K562 (cell line): ENCODE measurements at regions not wholly inside any gene's neighbourhood (a gene's known extent, or its start where the extent isn't known, plus 50 kb on each side); places are given as distances from the start of the nearest gene placed in this dataset.

ENCODE experiments used
- CREBBP ChIP-seq: IDR thresholded peaks from one replicate; pipeline ENCODE4 v1.6.1; 2012; ENCODE audit warnings: low read depth, mild to moderate bottlenecking, control low read depth, inconsistent platforms, low read length
- HSF4 ChIP-seq: fragments of 250-450 bp; sonication (Bioruptor Pico); IDR thresholded peaks from 2 replicates; pipeline ENCODE4 v2.1.2; 2022; ENCODE audit warnings: mild to moderate bottlenecking, moderate library complexity, borderline replicate concordance
- MCM3 ChIP-seq: fragments of 450-650 bp; IDR thresholded peaks from 2 replicates; pipeline ENCODE4 v1.6.1; 2016
- NBN ChIP-seq: fragments of 450-650 bp; IDR thresholded peaks from 2 replicates; pipeline ENCODE4 v1.6.1; 2016; ENCODE audit warnings: low read depth, mild to moderate bottlenecking
- PCBP2 ChIP-seq: fragments of 200-400 bp; formaldehyde crosslinking; IDR thresholded peaks from 2 replicates; pipeline ENCODE4 v1.6.1; 2018; ENCODE audit warnings: low read length, low read depth, mild to moderate bottlenecking, moderate library complexity; ENCODE audit not compliant: poor library complexity, severe bottlenecking
- SETDB1 ChIP-seq: IDR thresholded peaks from one replicate; pipeline ENCODE4 v1.6.1; 2012; ENCODE audit warnings: low read length, control low read depth, inconsistent platforms
- TAL1 ChIP-seq: fragments of 450-650 bp; IDR thresholded peaks from 2 replicates; pipeline ENCODE4 v1.6.1; 2016; ENCODE audit warnings: mild to moderate bottlenecking
- TCF7 ChIP-seq: sonication (generic); IDR thresholded peaks from 2 replicates; pipeline ENCODE4 v1.6.1; 2016; ENCODE audit warnings: antibody characterized with exemption, borderline replicate concordance
- ZNF354B ChIP-seq: fragments of 250-450 bp; sonication (Bioruptor Pico); IDR thresholded peaks from 2 replicates; pipeline ENCODE4 v1.4.0; 2020
- TF ChIP-seq, protein P1 (sequence below), 2 experiments: fragments of 450-650 bp in 1 of 2; IDR thresholded peaks; 2 replicates each; pipeline ENCODE4 v1.6.1; 2011 to 2017; ENCODE audit warnings: low read depth in 2 of 2, antibody characterized with exemption in 1 of 2, borderline replicate concordance in 1 of 2, low read length in 1 of 2, mild to moderate bottlenecking in 1 of 2, mixed read lengths in 1 of 2; ENCODE audit not compliant: control insufficient read depth in 1 of 2
- TF ChIP-seq, protein P2 (sequence below): fragments of 450-650 bp; IDR thresholded peaks from 2 replicates; pipeline ENCODE4 v1.6.1; 2016; ENCODE audit warnings: borderline replicate concordance
- TF ChIP-seq, protein P3 (sequence below): sonication (generic); formaldehyde crosslinking; IDR thresholded peaks from 2 replicates; pipeline ENCODE4 v1.4.0; 2020; ENCODE audit warnings: mild to moderate bottlenecking, missing genetic modification reagents
- TF ChIP-seq, protein P4 (sequence below): fragments of 450-650 bp; formaldehyde crosslinking; IDR thresholded peaks from 2 replicates; pipeline ENCODE4 v1.4.0; 2020; ENCODE audit warnings: mild to moderate bottlenecking, moderate library complexity
- TF ChIP-seq, protein P5 (sequence below): fragments of 450-650 bp; IDR thresholded peaks from 2 replicates; pipeline ENCODE4 v1.7.0; 2016; ENCODE audit warnings: borderline replicate concordance

DNA sequence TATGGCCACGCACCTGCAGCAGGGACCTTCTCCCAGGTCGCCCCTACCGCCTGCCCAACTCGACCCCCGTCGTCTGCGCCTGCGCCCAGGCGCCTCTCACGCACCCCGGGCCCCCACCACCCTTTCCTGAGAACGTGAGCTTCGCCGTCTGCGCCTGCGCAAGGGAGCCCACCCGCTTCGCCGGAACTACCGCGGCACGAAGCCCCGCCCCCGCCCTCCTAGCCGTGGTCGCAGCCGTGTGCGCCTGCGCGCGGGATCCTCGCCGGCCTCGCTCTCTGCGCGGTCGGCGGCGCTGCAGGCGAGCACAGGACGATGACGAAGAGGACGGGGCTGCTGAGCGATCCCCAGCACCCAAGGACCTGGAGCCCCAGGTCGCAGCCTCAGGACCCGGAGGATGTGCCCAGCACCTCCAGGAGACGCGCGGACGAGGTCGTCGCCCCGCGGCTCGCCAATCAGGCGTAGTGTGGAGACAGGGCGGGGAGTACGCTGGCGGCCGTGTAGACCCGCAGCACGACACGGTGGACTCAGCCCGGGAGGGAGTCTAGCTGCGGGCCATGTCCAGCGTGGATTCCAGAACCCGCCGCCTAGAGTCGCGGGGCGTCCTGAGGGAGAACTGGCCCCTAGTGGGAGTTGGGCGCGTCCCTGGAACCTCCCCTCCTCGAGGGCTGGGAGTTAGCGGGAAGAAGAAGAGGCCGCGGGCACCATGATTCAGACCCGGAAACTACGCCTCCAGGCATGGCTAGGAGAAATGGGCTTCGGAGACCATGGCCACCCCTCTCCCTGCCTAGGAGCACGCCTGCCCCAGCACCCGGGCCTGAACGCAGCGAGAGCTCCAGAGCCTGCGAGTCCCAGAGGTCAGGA is 1120.8 kb upstream of the TMEM132C start (continued):
- TF ChIP-seq NBN (no peak), SETDB1 (no peak), TCF7 (no peak), ZNF354B (CRISPR knock-in tag) (no peak), CREBBP (no peak), MCM3 (no peak), HSF4 (CRISPR knock-in tag) (no peak), PCBP2 (no peak), TAL1 (no peak)
- TF ChIP-seq, protein P1, sequence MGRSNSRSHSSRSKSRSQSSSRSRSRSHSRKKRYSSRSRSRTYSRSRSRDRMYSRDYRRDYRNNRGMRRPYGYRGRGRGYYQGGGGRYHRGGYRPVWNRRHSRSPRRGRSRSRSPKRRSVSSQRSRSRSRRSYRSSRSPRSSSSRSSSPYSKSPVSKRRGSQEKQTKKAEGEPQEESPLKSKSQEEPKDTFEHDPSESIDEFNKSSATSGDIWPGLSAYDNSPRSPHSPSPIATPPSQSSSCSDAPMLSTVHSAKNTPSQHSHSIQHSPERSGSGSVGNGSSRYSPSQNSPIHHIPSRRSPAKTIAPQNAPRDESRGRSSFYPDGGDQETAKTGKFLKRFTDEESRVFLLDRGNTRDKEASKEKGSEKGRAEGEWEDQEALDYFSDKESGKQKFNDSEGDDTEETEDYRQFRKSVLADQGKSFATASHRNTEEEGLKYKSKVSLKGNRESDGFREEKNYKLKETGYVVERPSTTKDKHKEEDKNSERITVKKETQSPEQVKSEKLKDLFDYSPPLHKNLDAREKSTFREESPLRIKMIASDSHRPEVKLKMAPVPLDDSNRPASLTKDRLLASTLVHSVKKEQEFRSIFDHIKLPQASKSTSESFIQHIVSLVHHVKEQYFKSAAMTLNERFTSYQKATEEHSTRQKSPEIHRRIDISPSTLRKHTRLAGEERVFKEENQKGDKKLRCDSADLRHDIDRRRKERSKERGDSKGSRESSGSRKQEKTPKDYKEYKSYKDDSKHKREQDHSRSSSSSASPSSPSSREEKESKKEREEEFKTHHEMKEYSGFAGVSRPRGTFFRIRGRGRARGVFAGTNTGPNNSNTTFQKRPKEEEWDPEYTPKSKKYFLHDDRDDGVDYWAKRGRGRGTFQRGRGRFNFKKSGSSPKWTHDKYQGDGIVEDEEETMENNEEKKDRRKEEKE (IDR thresholded peaks at IDR 0.05; ENCODE audit: borderline replicate concordance in 1 of 2, control insufficient read depth in 1 of 2, low read depth in 2 of 2, low read length in 1 of 2) = no peak
- TF ChIP-seq, protein P2, sequence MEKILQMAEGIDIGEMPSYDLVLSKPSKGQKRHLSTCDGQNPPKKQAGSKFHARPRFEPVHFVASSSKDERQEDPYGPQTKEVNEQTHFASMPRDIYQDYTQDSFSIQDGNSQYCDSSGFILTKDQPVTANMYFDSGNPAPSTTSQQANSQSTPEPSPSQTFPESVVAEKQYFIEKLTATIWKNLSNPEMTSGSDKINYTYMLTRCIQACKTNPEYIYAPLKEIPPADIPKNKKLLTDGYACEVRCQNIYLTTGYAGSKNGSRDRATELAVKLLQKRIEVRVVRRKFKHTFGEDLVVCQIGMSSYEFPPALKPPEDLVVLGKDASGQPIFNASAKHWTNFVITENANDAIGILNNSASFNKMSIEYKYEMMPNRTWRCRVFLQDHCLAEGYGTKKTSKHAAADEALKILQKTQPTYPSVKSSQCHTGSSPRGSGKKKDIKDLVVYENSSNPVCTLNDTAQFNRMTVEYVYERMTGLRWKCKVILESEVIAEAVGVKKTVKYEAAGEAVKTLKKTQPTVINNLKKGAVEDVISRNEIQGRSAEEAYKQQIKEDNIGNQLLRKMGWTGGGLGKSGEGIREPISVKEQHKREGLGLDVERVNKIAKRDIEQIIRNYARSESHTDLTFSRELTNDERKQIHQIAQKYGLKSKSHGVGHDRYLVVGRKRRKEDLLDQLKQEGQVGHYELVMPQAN = no peak
- TF ChIP-seq, protein P3, sequence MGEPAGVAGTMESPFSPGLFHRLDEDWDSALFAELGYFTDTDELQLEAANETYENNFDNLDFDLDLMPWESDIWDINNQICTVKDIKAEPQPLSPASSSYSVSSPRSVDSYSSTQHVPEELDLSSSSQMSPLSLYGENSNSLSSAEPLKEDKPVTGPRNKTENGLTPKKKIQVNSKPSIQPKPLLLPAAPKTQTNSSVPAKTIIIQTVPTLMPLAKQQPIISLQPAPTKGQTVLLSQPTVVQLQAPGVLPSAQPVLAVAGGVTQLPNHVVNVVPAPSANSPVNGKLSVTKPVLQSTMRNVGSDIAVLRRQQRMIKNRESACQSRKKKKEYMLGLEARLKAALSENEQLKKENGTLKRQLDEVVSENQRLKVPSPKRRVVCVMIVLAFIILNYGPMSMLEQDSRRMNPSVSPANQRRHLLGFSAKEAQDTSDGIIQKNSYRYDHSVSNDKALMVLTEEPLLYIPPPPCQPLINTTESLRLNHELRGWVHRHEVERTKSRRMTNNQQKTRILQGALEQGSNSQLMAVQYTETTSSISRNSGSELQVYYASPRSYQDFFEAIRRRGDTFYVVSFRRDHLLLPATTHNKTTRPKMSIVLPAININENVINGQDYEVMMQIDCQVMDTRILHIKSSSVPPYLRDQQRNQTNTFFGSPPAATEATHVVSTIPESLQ (CRISPR knock-in tag) = peak; percentile 64; the same call in 1 of the 2 replicates
- TF ChIP-seq, protein P4, sequence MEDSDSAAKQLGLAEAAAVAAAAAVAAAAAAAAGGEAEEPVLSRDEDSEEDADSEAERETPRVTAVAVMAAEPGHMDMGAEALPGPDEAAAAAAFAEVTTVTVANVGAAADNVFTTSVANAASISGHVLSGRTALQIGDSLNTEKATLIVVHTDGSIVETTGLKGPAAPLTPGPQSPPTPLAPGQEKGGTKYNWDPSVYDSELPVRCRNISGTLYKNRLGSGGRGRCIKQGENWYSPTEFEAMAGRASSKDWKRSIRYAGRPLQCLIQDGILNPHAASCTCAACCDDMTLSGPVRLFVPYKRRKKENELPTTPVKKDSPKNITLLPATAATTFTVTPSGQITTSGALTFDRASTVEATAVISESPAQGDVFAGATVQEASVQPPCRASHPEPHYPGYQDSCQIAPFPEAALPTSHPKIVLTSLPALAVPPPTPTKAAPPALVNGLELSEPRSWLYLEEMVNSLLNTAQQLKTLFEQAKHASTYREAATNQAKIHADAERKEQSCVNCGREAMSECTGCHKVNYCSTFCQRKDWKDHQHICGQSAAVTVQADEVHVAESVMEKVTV (CRISPR knock-in tag) = no peak
- TF ChIP-seq, protein P5, sequence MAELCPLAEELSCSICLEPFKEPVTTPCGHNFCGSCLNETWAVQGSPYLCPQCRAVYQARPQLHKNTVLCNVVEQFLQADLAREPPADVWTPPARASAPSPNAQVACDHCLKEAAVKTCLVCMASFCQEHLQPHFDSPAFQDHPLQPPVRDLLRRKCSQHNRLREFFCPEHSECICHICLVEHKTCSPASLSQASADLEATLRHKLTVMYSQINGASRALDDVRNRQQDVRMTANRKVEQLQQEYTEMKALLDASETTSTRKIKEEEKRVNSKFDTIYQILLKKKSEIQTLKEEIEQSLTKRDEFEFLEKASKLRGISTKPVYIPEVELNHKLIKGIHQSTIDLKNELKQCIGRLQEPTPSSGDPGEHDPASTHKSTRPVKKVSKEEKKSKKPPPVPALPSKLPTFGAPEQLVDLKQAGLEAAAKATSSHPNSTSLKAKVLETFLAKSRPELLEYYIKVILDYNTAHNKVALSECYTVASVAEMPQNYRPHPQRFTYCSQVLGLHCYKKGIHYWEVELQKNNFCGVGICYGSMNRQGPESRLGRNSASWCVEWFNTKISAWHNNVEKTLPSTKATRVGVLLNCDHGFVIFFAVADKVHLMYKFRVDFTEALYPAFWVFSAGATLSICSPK = no peak
